Psoas muscle (tissue), 7 donors: ENCODE measurements at regions not wholly inside any gene's neighbourhood (a gene's known extent, or its start where the extent isn't known, plus 50 kb on each side); places are given as distances from the start of the nearest gene placed in this dataset.
"Not testable (repeated sequence)": the region's sequence is repeated elsewhere in the genome, so short reads cannot be mapped to it uniquely, and the experiment has no call there.

Source experiments
- ATAC-seq, 4 donors: fragments of 200-7000 bp; cut with Tn5 transposase; one replicate each; pipeline ENCODE4 v1.9.1; 2020; ENCODE audit warnings: moderate library complexity in 3 of 4, mild to moderate bottlenecking in 2 of 4
- DNase-seq, 2 donors: peaks; one replicate each; pipeline ENCODE4 v3.0.0-alpha.2; 2020
- H3K27ac ChIP-seq: fragments of 200-600 bp; one replicate; pipeline ENCODE4 v1.8.0; 2022
- H3K27me3 ChIP-seq, 3 donors: fragments of 200-600 bp in 1 of 3; one replicate each; pipeline versions ENCODE4 v1.6.1 to v1.8.0; 2013 to 2022; ENCODE audit warnings: low read length in 2 of 3, mild to moderate bottlenecking in 2 of 3, moderate library complexity in 1 of 3; ENCODE audit not compliant: insufficient read depth in 3 of 3
- H3K36me3 ChIP-seq, 2 donors: fragments of 200-600 bp in 1 of 2; one replicate each; pipeline versions ENCODE4 v1.6.1 to v1.8.0; 2013 to 2022; ENCODE audit warnings: low read depth in 1 of 2, mild to moderate bottlenecking in 1 of 2, moderate library complexity in 1 of 2; ENCODE audit not compliant: insufficient read depth in 1 of 2
- H3K4me1 ChIP-seq: fragments of 200-600 bp; one replicate; pipeline ENCODE4 v1.8.0; 2022
- H3K4me3 ChIP-seq: fragments of 200-600 bp; one replicate; pipeline ENCODE4 v1.8.0; 2022; ENCODE audit warnings: mild to moderate bottlenecking
- H3K9me3 ChIP-seq: fragments of 200-600 bp; one replicate; pipeline ENCODE4 v1.8.0; 2022
- CTCF ChIP-seq: fragments of 200-600 bp; IDR thresholded peaks from one replicate; pipeline ENCODE4 v1.8.0; 2022; ENCODE audit warnings: antibody characterized with exemption
- WGBS, 3 donors: extraction: QIAGEN DNeasy Blood & Tissue Kit; methylation state at CpG; one replicate each; pipeline versions ENCODE4 v1.1.6 to v1.1.7; 2013; 5-methylcytosine and 5-hydroxymethylcytosine counted together
- intact Hi-C, 2 donors: fragments of 100-400 bp; cut with DNase I; formaldehyde crosslinking; loops; one replicate each; pipeline versions ENCODE4 v1.11.0 to v1.14.2; 2022
- donor health status: healthy with polysubstance abuse.
- donor health status: DM: no; HTN: no; CAD: no; lungs with moderate emphysema.
- donor health status: Bipolar disorder and iron deficiency.
- donor health status: healthy.
- donor health status: DM: yes; HTN: yes; CAD: no.
- donor health status: DM: no; HTN: no; CAD: no.
- donor health status: DM: yes; HTN: yes; CAD: no.

GRCh38 chr5:28305891-28306290 lies 1267.5 kb upstream of the CDH9 start:
- H3K4me3 ChIP-seq, result no peak overlapping the region
- no peaks in the 10 kb centered on the region for H3K27me3 ChIP-seq
- no peak overlapping the region for H3K27ac ChIP-seq
- H3K9me3 ChIP-seq, result peaks cover 6% of the 10 kb centered on the region
- intact Hi-C loops, result no loop called here
- ATAC-seq (no peak), DNase-seq (no peak)
- WGBS, 3 donors, result 84 to 90% (median 85%) methylated on average over 1 of the region's 1 CpG
- H3K36me3 ChIP-seq, result no peaks in the 10 kb centered on the region
- no peaks in the 10 kb centered on the region for H3K4me1 ChIP-seq
- no peak for TF ChIP-seq CTCF

- WGBS, 3 donors, result 21 to 39% (median 23%) methylated on average over 2 of the region's 2 CpGs
- Histone ChIP-seq H3K4me1 (no peaks in the 10 kb centered on the region), H3K27ac (no peak overlapping the region), H3K27me3 (no peaks in the 10 kb centered on the region), H3K4me3 (no peak overlapping the region), H3K36me3 (no peaks in the 10 kb centered on the region), H3K9me3 (peaks cover 6% of the 10 kb centered on the region)
- ATAC-seq (no peak), DNase-seq (no peak)
- no peak for TF ChIP-seq CTCF
- intact Hi-C loops, result no loop called here
Observed at GRCh38 chr5:28301712-28302111, 1263.3 kb upstream of the CDH9 start.

- H3K36me3 ChIP-seq, result no peaks in the 10 kb centered on the region
Observed at GRCh38 chr5:28296254-28297013, 1258.0 kb upstream of the CDH9 start.

GRCh38 chr5:28287021-28287420 lies 1248.6 kb upstream of the CDH9 start:
- H3K9me3 ChIP-seq, ATAC-seq, DNase-seq, intact Hi-C loops, H3K27ac ChIP-seq, H3K4me1 ChIP-seq, H3K4me3 ChIP-seq, H3K36me3 ChIP-seq, H3K27me3 ChIP-seq: not testable (repeated sequence)
- WGBS, 3 donors, result 68 to 71% (median 71%) methylated on average over 10 of the region's 10 CpGs

More at GRCh38 chr5:28296254-28297013, 1258.0 kb upstream of the CDH9 start:
- intact Hi-C loops, result no loop called here
- DNase-seq, result no peak
- 67 to 72% (median 70%) methylated on average over 5 of the region's 5 CpGs for WGBS, 3 donors
- H3K4me1 ChIP-seq, result no peaks in the 10 kb centered on the region
- H3K4me3 ChIP-seq, result no peak overlapping the region
- H3K27me3 ChIP-seq, result no peaks in the 10 kb centered on the region
- H3K27ac ChIP-seq, result no peak overlapping the region
- H3K9me3 ChIP-seq, result peaks cover under 1% of the 10 kb centered on the region
- ATAC-seq, result no peak
- TF ChIP-seq CTCF, result no peak

- DNase-seq, result no peak
- Histone ChIP-seq H3K4me3 (no peak overlapping the region), H3K36me3 (no peaks in the 10 kb centered on the region), H3K27ac (no peak overlapping the region), H3K9me3 (no peaks in the 10 kb centered on the region), H3K27me3 (no peaks in the 10 kb centered on the region), H3K4me1 (no peaks in the 10 kb centered on the region)
- WGBS, 3 donors, result 74 to 77% (median 75%) methylated on average over 5 of the region's 5 CpGs
- no peak for TF ChIP-seq CTCF
- no peak for ATAC-seq
- intact Hi-C loops, result no loop called here
Observed at GRCh38 chr5:28286566-28286965, 1248.2 kb upstream of the CDH9 start.
